ENCODE measurements at regions not wholly inside any gene's neighbourhood (a gene's known extent, or its start where the extent isn't known, plus 50 kb on each side); places are given as distances from the start of the nearest gene placed in this dataset.

DNA sequence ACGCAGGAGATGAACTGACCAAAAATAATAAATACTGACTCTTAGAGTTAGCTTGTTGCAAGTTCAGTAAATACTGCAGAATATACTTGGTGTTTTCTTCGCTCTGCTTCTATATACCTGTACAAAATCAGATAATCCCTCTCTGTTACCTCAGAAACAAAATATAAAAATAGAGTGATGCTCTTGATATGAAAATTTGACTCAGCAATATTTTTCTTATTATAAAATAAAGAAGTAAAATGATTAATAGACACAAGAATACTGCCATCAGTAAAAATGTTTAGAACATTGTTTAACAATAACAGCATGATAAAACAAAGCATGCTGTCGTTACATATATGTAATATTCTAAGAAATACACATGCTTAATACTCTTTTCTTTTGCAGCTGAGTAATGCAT is 1366.9 kb upstream of the EYS start:
- DNase-seq (no peak), ATAC-seq (no peak)
- no TSS peak for BruUV-seq (replicated peaks)
- ChIA-PET POLR2A (ENCODE audit: unreplicated experiment) (no interaction called here), CTCF (no interaction called here)
- no peaks in the 10 kb centered on the region for H3K79me2 ChIP-seq (ENCODE audit: low read length)
- no peak overlapping the region for H2AFZ ChIP-seq (ENCODE audit: low read length)
- H3K9me2 ChIP-seq (replicated peaks; ENCODE audit: low read length) = no peaks in the 10 kb centered on the region
- no peak overlapping the region for H3K4me3 ChIP-seq (ENCODE audit: low read length)
- H3K27ac ChIP-seq (ENCODE audit: low read length) = no peak overlapping the region
- no peaks in the 10 kb centered on the region for H3K9me3 ChIP-seq (ENCODE audit: low read length)
- H3K9ac ChIP-seq (ENCODE audit: low read length) = no peak overlapping the region
- intact Hi-C loops (cut with micrococcal nuclease) = no loop called here
- H4K20me1 ChIP-seq (ENCODE audit: low read length) = no peaks in the 10 kb centered on the region
- no peaks in the 10 kb centered on the region for H3K36me3 ChIP-seq (ENCODE audit: low read depth, low read length)
- no peaks in the 10 kb centered on the region for H3K27me3 ChIP-seq (ENCODE audit: low read length)
- no peak overlapping the region for H3K4me2 ChIP-seq (ENCODE audit: low read length)
- no peaks in the 10 kb centered on the region for H3K4me1 ChIP-seq (ENCODE audit: insufficient read depth, low read length)
- TF ChIP-seq, protein P1, sequence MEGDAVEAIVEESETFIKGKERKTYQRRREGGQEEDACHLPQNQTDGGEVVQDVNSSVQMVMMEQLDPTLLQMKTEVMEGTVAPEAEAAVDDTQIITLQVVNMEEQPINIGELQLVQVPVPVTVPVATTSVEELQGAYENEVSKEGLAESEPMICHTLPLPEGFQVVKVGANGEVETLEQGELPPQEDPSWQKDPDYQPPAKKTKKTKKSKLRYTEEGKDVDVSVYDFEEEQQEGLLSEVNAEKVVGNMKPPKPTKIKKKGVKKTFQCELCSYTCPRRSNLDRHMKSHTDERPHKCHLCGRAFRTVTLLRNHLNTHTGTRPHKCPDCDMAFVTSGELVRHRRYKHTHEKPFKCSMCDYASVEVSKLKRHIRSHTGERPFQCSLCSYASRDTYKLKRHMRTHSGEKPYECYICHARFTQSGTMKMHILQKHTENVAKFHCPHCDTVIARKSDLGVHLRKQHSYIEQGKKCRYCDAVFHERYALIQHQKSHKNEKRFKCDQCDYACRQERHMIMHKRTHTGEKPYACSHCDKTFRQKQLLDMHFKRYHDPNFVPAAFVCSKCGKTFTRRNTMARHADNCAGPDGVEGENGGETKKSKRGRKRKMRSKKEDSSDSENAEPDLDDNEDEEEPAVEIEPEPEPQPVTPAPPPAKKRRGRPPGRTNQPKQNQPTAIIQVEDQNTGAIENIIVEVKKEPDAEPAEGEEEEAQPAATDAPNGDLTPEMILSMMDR (conservative IDR thresholded peaks at IDR 0.05; ENCODE audit: low read depth, low read length) = no peak
- no peak for TF ChIP-seq EZH2 (IDR thresholded peaks at IDR 0.05; ENCODE audit: low read length, unreplicated experiment)
- no peaks in the 10 kb centered on the region for H3F3A ChIP-seq (ENCODE audit: low read length, unreplicated experiment)

- no TSS peak for BruUV-seq (replicated peaks)
Measured at GRCh38 chr6:67068781-67069180, 1361.8 kb upstream of the EYS start.

GRCh38 chr6:67064323-67064722 is 1357.3 kb upstream of the EYS start:
- POLR2A ChIA-PET (ENCODE audit: unreplicated experiment) = no interaction called here
- CTCF ChIA-PET = no interaction called here
- Histone ChIP-seq H3K4me1 (ENCODE audit: insufficient read depth, low read length) (no peaks in the 10 kb centered on the region), H3K4me2 (ENCODE audit: low read length) (no peak overlapping the region), H3K9me2 (replicated peaks; ENCODE audit: low read length) (no peaks in the 10 kb centered on the region), H3K27me3 (ENCODE audit: low read length) (no peaks in the 10 kb centered on the region), H3K9me3 (ENCODE audit: low read length) (no peaks in the 10 kb centered on the region), H3K4me3 (ENCODE audit: low read length) (no peak overlapping the region), H3K27ac (ENCODE audit: low read length) (no peak overlapping the region), H3K36me3 (ENCODE audit: low read depth, low read length) (no peaks in the 10 kb centered on the region), H4K20me1 (ENCODE audit: low read length) (no peaks in the 10 kb centered on the region), H2AFZ (ENCODE audit: low read length) (no peak overlapping the region), H3K9ac (ENCODE audit: low read length) (no peak overlapping the region), H3F3A (ENCODE audit: low read length, unreplicated experiment) (no peaks in the 10 kb centered on the region), H3K79me2 (ENCODE audit: low read length) (no peaks in the 10 kb centered on the region)
- BruUV-seq (replicated peaks) = no TSS peak
- ATAC-seq (no peak), DNase-seq (no peak)
- no peak for TF ChIP-seq EZH2 (IDR thresholded peaks at IDR 0.05; ENCODE audit: low read length, unreplicated experiment)
- no peak for TF ChIP-seq EZH2phosphoT487 (IDR thresholded peaks at IDR 0.05; ENCODE audit: borderline replicate concordance, low read length)
- TF ChIP-seq, protein P1 (conservative IDR thresholded peaks at IDR 0.05; ENCODE audit: low read depth, low read length) = no peak
- intact Hi-C loops (cut with micrococcal nuclease) = loop anchor here (2.0 to 10.0 kb wide), 2 partner anchors 402 to 1250 kb away; no protein-coding TSS in a partner anchor

More at GRCh38 chr6:67068781-67069180, 1361.8 kb upstream of the EYS start:
- CTCF ChIA-PET = no interaction called here
- intact Hi-C loops (cut with micrococcal nuclease) = loop anchor here (5.0 to 10.0 kb wide), 2 partner anchors 609 to 1246 kb away; no protein-coding TSS in a partner anchor
- Histone ChIP-seq H3K9ac (ENCODE audit: low read length) (no peak overlapping the region), H3F3A (ENCODE audit: low read length, unreplicated experiment) (no peaks in the 10 kb centered on the region), H2AFZ (ENCODE audit: low read length) (no peak overlapping the region), H3K27me3 (ENCODE audit: low read length) (no peaks in the 10 kb centered on the region), H3K4me1 (ENCODE audit: insufficient read depth, low read length) (no peaks in the 10 kb centered on the region), H3K9me3 (ENCODE audit: low read length) (no peaks in the 10 kb centered on the region), H3K27ac (ENCODE audit: low read length) (no peak overlapping the region), H3K79me2 (ENCODE audit: low read length) (no peaks in the 10 kb centered on the region), H3K4me2 (ENCODE audit: low read length) (no peak overlapping the region), H3K9me2 (replicated peaks; ENCODE audit: low read length) (no peaks in the 10 kb centered on the region), H3K4me3 (ENCODE audit: low read length) (no peak overlapping the region), H3K36me3 (ENCODE audit: low read depth, low read length) (no peaks in the 10 kb centered on the region), H4K20me1 (ENCODE audit: low read length) (no peaks in the 10 kb centered on the region)
- POLR2A ChIA-PET (ENCODE audit: unreplicated experiment) = no interaction called here
- TF ChIP-seq EZH2phosphoT487 (IDR thresholded peaks at IDR 0.05; ENCODE audit: borderline replicate concordance, low read length) (no peak), EZH2 (IDR thresholded peaks at IDR 0.05; ENCODE audit: low read length, unreplicated experiment) (no peak)
- TF ChIP-seq, protein P1 (conservative IDR thresholded peaks at IDR 0.05; ENCODE audit: low read depth, low read length) = no peak
- no peak for ATAC-seq
- no peak for DNase-seq
